GM12873 (cell line): ENCODE measurements at regions not wholly inside any gene's neighbourhood (a gene's known extent, or its start where the extent isn't known, plus 50 kb on each side); places are given as distances from the start of the nearest gene placed in this dataset.

Experiments
- CTCF ChIP-seq: IDR thresholded peaks from 2 replicates; pipeline ENCODE4 v1.5.1; 2012; ENCODE audit warnings: low read depth, mild to moderate bottlenecking, moderate library complexity, low read length, control low read depth; ENCODE audit not compliant: insufficient read depth; ENCODE audit errors: missing control alignments

GRCh38 chr1:218904416-218904815 is 269.3 kb upstream of the LYPLAL1 start:
- TF ChIP-seq CTCF, result no peak

- TF ChIP-seq CTCF, result no peak
Measured at GRCh38 chr1:218916720-218917119, 257.0 kb upstream of the LYPLAL1 start.

GRCh38 chr1:218917656-218918055 is 256.0 kb upstream of the LYPLAL1 start:
- no peak for TF ChIP-seq CTCF

- TF ChIP-seq CTCF, result no peak
Measured at GRCh38 chr1:218925777-218926176, 247.9 kb upstream of the LYPLAL1 start.

GRCh38 chr1:218926631-218927030 is 247.0 kb upstream of the LYPLAL1 start:
- TF ChIP-seq CTCF, result no peak

GRCh38 chr1:218930000-218930399 is 243.7 kb upstream of the LYPLAL1 start:
- TF ChIP-seq CTCF, result no peak

GRCh38 chr1:218930472-218931241 is 243.0 kb upstream of the LYPLAL1 start:
- TF ChIP-seq CTCF, result no peak
